HCT116 (cell line): ENCODE measurements at regions not wholly inside any gene's neighbourhood (a gene's known extent, or its start where the extent isn't known, plus 50 kb on each side); places are given as distances from the start of the nearest gene placed in this dataset.

Experiments
- ATAC-seq: fragments of 200-7000 bp; cut with Tn5 transposase; 2 replicates; pipeline ENCODE4 v1.9.1; 2020; ENCODE audit warnings: mild to moderate bottlenecking, moderate library complexity
- BruUV-seq: library from RNA; stranded (reverse); fragments of 400-500 nt; replicated peaks from 2 replicates; lab custom pipeline; 2021; lab: Mats Ljungman, UMichigan
- CTCF ChIA-PET: fragments of 300-600 bp; sonication (Branson Sonifier 250); formaldehyde crosslinking; loops from one replicate; lab custom pipeline; 2021; ENCODE audit warnings: antibody characterized with exemption; lab: Charles Lee
- POLR2A ChIA-PET: fragments of 300-600, 350-600 bp; sonication (Branson Sonifier 250); formaldehyde crosslinking; loops from one replicate; lab custom pipeline; 2021; ENCODE audit warnings: antibody characterized with exemption; lab: Charles Lee
- RAD21 ChIA-PET, 2 experiments: fragments of 300-600 bp; sonication (Branson Sonifier 250); formaldehyde crosslinking; loops; one replicate each; lab custom pipeline; 2023; ENCODE audit warnings: low total read pairs in 2 of 2; ENCODE audit not compliant: uncharacterized antibody in 2 of 2, unreplicated experiment in 2 of 2, low non-redundant PET in 1 of 2; lab: Charles Lee
- DNase-seq: peaks from one replicate; pipeline ENCODE4 v3.0.0-alpha.2; 2010; ENCODE audit warnings: low read depth, low spot score
- H2AFZ ChIP-seq: fragments of 200-600 bp; shearing (Covaris generic), sonication (generic); 2 replicates; pipeline ENCODE4 v1.6.1; 2017; ENCODE audit warnings: low read depth, mixed run types, mixed read lengths, antibody characterized with exemption, low read length; ENCODE audit not compliant: poor library complexity, severe bottlenecking
- H3K27ac ChIP-seq: 2 replicates; pipeline ENCODE4 v1.5.1; 2012; ENCODE audit warnings: low read depth, low read length
- H3K27me3 ChIP-seq: fragments of 200-600 bp; sonication (generic); 2 replicates; pipeline ENCODE4 v1.6.1; 2016; ENCODE audit warnings: mixed run types, low read length, mixed read lengths; ENCODE audit not compliant: insufficient read depth
- H3K36me3 ChIP-seq, 2 experiments: fragments of 200-500 bp in 1 of 2; fragments of 200-600 bp in 1 of 2; sonication (Bioruptor generic) in 1 of 2; sonication (generic) in 1 of 2; 2 replicates each; pipeline versions ENCODE4 v1.5.1 to v1.6.1; 2014 to 2016; ENCODE audit warnings: low read length in 2 of 2, inconsistent platforms in 1 of 2, mixed read lengths in 1 of 2, mixed run types in 1 of 2; ENCODE audit not compliant: insufficient read depth in 2 of 2, control insufficient read depth in 1 of 2
- H3K4me1 ChIP-seq, 2 experiments: fragments of 200-600 bp in 1 of 2; sonication (generic) in 1 of 2; 2 replicates each; pipeline versions ENCODE4 v1.5.1 to v1.6.1; 2012 to 2017; ENCODE audit warnings: low read length in 2 of 2, inconsistent platforms in 1 of 2, mild to moderate bottlenecking in 1 of 2, mixed read lengths in 1 of 2, mixed run types in 1 of 2, moderate library complexity in 1 of 2; ENCODE audit not compliant: insufficient read depth in 2 of 2, control insufficient read depth in 1 of 2
- H3K4me2 ChIP-seq: fragments of 200-600 bp; sonication (generic); 2 replicates; pipeline ENCODE4 v1.6.1; 2017; ENCODE audit warnings: mixed run types, low read length, mixed read lengths
- H3K4me3 ChIP-seq, 2 experiments: fragments of 200-600 bp in 1 of 2; sonication (generic) in 1 of 2; replicated peaks in 1 of 2; 2 replicates each; pipeline ENCODE4 v1.5.1; 2011 to 2016; ENCODE audit warnings: low read length in 2 of 2, control low read depth in 1 of 2, low read depth in 1 of 2, mild to moderate bottlenecking in 1 of 2, mixed read lengths in 1 of 2, mixed run types in 1 of 2
- H3K79me2 ChIP-seq: fragments of 200-600 bp; sonication (generic); 2 replicates; pipeline ENCODE4 v1.6.1; 2017; ENCODE audit warnings: mild to moderate bottlenecking, mixed run types, low read length, moderate library complexity, mixed read lengths; ENCODE audit not compliant: insufficient read depth
- H3K9ac ChIP-seq: fragments of 200-600 bp; sonication (generic); 2 replicates; pipeline ENCODE4 v1.6.1; 2016; ENCODE audit warnings: low read length, mixed read lengths
- H3K9me2 ChIP-seq: fragments of 200-600 bp; sonication (generic), shearing (Covaris generic); 2 replicates; pipeline ENCODE4 v1.6.1; 2017; ENCODE audit warnings: mixed run types, mild to moderate bottlenecking, moderate library complexity; ENCODE audit not compliant: insufficient read depth
- H3K9me3 ChIP-seq, 2 experiments: fragments of 200-500 bp in 1 of 2; fragments of 200-600 bp in 1 of 2; sonication (Bioruptor generic) in 1 of 2; sonication (generic) in 1 of 2; 2 replicates each; pipeline ENCODE4 v1.6.1; 2014 to 2017; ENCODE audit warnings: low read length in 2 of 2, mixed read lengths in 2 of 2, inconsistent platforms in 1 of 2, low read depth in 1 of 2, mild to moderate bottlenecking in 1 of 2, mixed run types in 1 of 2, moderate library complexity in 1 of 2; ENCODE audit not compliant: control insufficient read depth in 1 of 2, insufficient read depth in 1 of 2
- H4K20me1 ChIP-seq: fragments of 200-600 bp; sonication (generic), shearing (Covaris generic); 2 replicates; pipeline ENCODE4 v1.6.1; 2017; ENCODE audit warnings: mixed run types, mild to moderate bottlenecking, moderate library complexity; ENCODE audit not compliant: insufficient read depth
- ATF3 ChIP-seq: IDR thresholded peaks from 2 replicates; pipeline ENCODE4 v1.6.1; 2012
- CBX3 ChIP-seq: IDR thresholded peaks from 2 replicates; pipeline ENCODE4 v1.6.1; 2012; ENCODE audit warnings: low read depth
- CEBPB ChIP-seq: IDR thresholded peaks from 2 replicates; pipeline ENCODE4 v1.6.1; 2012; ENCODE audit warnings: low read depth
- CTCF ChIP-seq, 3 experiments: fragments of 200-600 bp in 1 of 3; sonication (generic) in 1 of 3; IDR thresholded peaks in 2 of 3; conservative IDR thresholded peaks in 1 of 3; 2 replicates each; pipeline ENCODE4 v1.5.1; 2012 to 2017; ENCODE audit warnings: low read depth in 2 of 3, low read length in 2 of 3, antibody characterized with exemption in 1 of 3, borderline replicate concordance in 1 of 3, control low read depth in 1 of 3, mild to moderate bottlenecking in 1 of 3, mixed read lengths in 1 of 3, mixed run types in 1 of 3, moderate library complexity in 1 of 3; ENCODE audit not compliant: insufficient read depth in 1 of 3
- EZH2 ChIP-seq: fragments of 200-600 bp; sonication (generic); IDR thresholded peaks from 2 replicates; pipeline ENCODE4 v1.6.1; 2017; ENCODE audit warnings: antibody characterized with exemption, mixed run types
- EZH2phosphoT487 ChIP-seq: fragments of 200-600 bp; IDR thresholded peaks from 2 replicates; pipeline ENCODE4 v1.6.1; 2018; ENCODE audit warnings: antibody characterized with exemption, borderline replicate concordance
- FOSL1 ChIP-seq: IDR thresholded peaks from 2 replicates; pipeline ENCODE4 v1.6.1; 2012; ENCODE audit warnings: low read depth
- POLR2A ChIP-seq: IDR thresholded peaks from 2 replicates; pipeline ENCODE4 v1.7.0; 2011; ENCODE audit warnings: borderline replicate concordance; ENCODE audit not compliant: insufficient read depth, insufficient read length; ENCODE audit errors: extremely low read depth
- POLR2AphosphoS5 ChIP-seq: IDR thresholded peaks from 2 replicates; pipeline ENCODE4 v1.6.1; 2011; ENCODE audit warnings: mild to moderate bottlenecking, low read depth, low read length, moderate library complexity
- RAD21 ChIP-seq: IDR thresholded peaks from 2 replicates; pipeline ENCODE4 v1.6.1; 2012; ENCODE audit warnings: low read depth, mild to moderate bottlenecking
- REST ChIP-seq: IDR thresholded peaks from 2 replicates; pipeline ENCODE4 v1.6.1; 2012; ENCODE audit warnings: low read depth
- SP1 ChIP-seq: IDR thresholded peaks from 2 replicates; pipeline ENCODE4 v1.6.1; 2012; ENCODE audit warnings: low read depth
- SRF ChIP-seq: IDR thresholded peaks from 2 replicates; pipeline ENCODE4 v1.6.1; 2012; ENCODE audit warnings: low read depth
- TCF7L2 ChIP-seq: IDR thresholded peaks from 2 replicates; pipeline ENCODE4 v1.7.0; 2011; ENCODE audit warnings: borderline replicate concordance, inconsistent platforms; ENCODE audit not compliant: insufficient read depth, insufficient read length; ENCODE audit errors: extremely low read depth
- YY1 ChIP-seq: IDR thresholded peaks from 2 replicates; pipeline ENCODE4 v1.6.1; 2011; ENCODE audit warnings: low read length, low read depth, moderate library complexity, mild to moderate bottlenecking; ENCODE audit not compliant: insufficient replicate concordance; ENCODE audit errors: extremely low read depth
- ZBTB33 ChIP-seq: IDR thresholded peaks from 2 replicates; pipeline ENCODE4 v1.6.1; 2011; ENCODE audit warnings: mild to moderate bottlenecking, low read length, moderate library complexity; ENCODE audit not compliant: insufficient replicate concordance; ENCODE audit errors: extremely low read depth
- ZFX ChIP-seq: fragments of 450-650 bp; IDR thresholded peaks from 2 replicates; pipeline ENCODE4 v1.6.1; 2017
- ZNF274 ChIP-seq: fragments of 200-500 bp; sonication (Bioruptor generic); IDR thresholded peaks from 2 replicates; pipeline ENCODE4 v1.6.1; 2014; ENCODE audit warnings: mild to moderate bottlenecking, low read depth, low read length, inconsistent platforms
- intact Hi-C: fragments of 100-400 bp; cut with micrococcal nuclease; formaldehyde crosslinking; loops from 2 replicates; pipeline ENCODE4 v1.10.0; 2022

GRCh38 chr18:55910296-55910695 is 322.3 kb upstream of the TCF4 start:
- Histone ChIP-seq H3K9me3 (peaks cover under 1 to 17% of the 10 kb centered on the region in 2 experiments; a peak in 3 of 4 replicates), H3K79me2 (no peaks in the 10 kb centered on the region), H3K9me2 (no peaks in the 10 kb centered on the region), H4K20me1 (no peaks in the 10 kb centered on the region), H3K27ac (no peak overlapping the region), H3K4me1 (no peaks in the 10 kb centered on the region), H3K9ac (no peak overlapping the region), H3K27me3 (no peaks in the 10 kb centered on the region), H2AFZ (no peak overlapping the region), H3K36me3 (no peaks in the 10 kb centered on the region), H3K4me3 (no peak overlapping the region), H3K4me2 (no peak overlapping the region)
- ATAC-seq (no peak), DNase-seq (no peak)
- CTCF ChIA-PET: no interaction called here
- no peak for TF ChIP-seq TCF7L2
- no peak for TF ChIP-seq POLR2A
- no peak for TF ChIP-seq YY1
- TF ChIP-seq ATF3: no peak
- no peak for TF ChIP-seq FOSL1
- TF ChIP-seq RAD21: no peak
- no peak for TF ChIP-seq EZH2phosphoT487
- no peak for TF ChIP-seq ZBTB33
- TF ChIP-seq REST: no peak
- TF ChIP-seq ZNF274: no peak
- no peak for TF ChIP-seq POLR2AphosphoS5
- TF ChIP-seq CTCF (IDR thresholded peaks at IDR 0.05 in 2 of 3, conservative IDR thresholded peaks at IDR 0.05 in 1 of 3; ENCODE audit: borderline replicate concordance in 1 of 3, insufficient read depth in 1 of 3, low read depth in 2 of 3, low read length in 2 of 3): no peak
- no peak for TF ChIP-seq CBX3
- no peak for TF ChIP-seq SRF
- no peak for TF ChIP-seq CEBPB
- TF ChIP-seq EZH2: no peak
- TF ChIP-seq SP1: no peak
- TF ChIP-seq ZFX: no peak
- intact Hi-C loops: no loop called here
- POLR2A ChIA-PET: no interaction called here
- no TSS peak for BruUV-seq
- RAD21 ChIA-PET: no interaction called here
